ENCODE measurements at regions not wholly inside any gene's neighbourhood (a gene's known extent, or its start where the extent isn't known, plus 50 kb on each side); places are given as distances from the start of the nearest gene placed in this dataset.

- intact Hi-C loops (cut with micrococcal nuclease) = no loop called here
- CTCF ChIA-PET = no interaction called here
- no peaks in the 10 kb centered on the region for H3K27me3 ChIP-seq (ENCODE audit: insufficient read depth, low read length)
- no peak for TF ChIP-seq SIN3A (IDR thresholded peaks at IDR 0.05; ENCODE audit: low read depth)
- TF ChIP-seq SRF (IDR thresholded peaks at IDR 0.05; ENCODE audit: low read depth) = no peak
- TF ChIP-seq ZFX (IDR thresholded peaks at IDR 0.05) = no peak
- TF ChIP-seq CEBPB (IDR thresholded peaks at IDR 0.05; ENCODE audit: low read depth) = no peak
- H4K20me1 ChIP-seq (ENCODE audit: insufficient read depth) = no peaks in the 10 kb centered on the region
- H3K4me3 ChIP-seq (replicated peaks in 1 of 2; ENCODE audit: low read depth in 1 of 2, low read length in 2 of 2) = no peak overlapping the region
- H3K4me1 ChIP-seq (ENCODE audit: control insufficient read depth in 1 of 2, insufficient read depth in 2 of 2, low read length in 2 of 2) = no peaks in the 10 kb centered on the region
- no peaks in the 10 kb centered on the region for H3K9me3 ChIP-seq (ENCODE audit: control insufficient read depth in 1 of 2, insufficient read depth in 1 of 2, low read depth in 1 of 2, low read length in 2 of 2)
- H3K9me2 ChIP-seq (ENCODE audit: insufficient read depth) = no peaks in the 10 kb centered on the region
- no peak for DNase-seq (ENCODE audit: low read depth, low spot score)
- no TSS peak for BruUV-seq (replicated peaks)
- ATAC-seq = no peak
- no peaks in the 10 kb centered on the region for H3K36me3 ChIP-seq (ENCODE audit: control insufficient read depth in 1 of 2, insufficient read depth in 2 of 2, low read length in 2 of 2)
- RAD21 ChIA-PET (ENCODE audit: low non-redundant PET in 1 of 2, low total read pairs in 2 of 2, uncharacterized antibody in 2 of 2, unreplicated experiment in 2 of 2) = no interaction called here
- H3K27ac ChIP-seq (ENCODE audit: low read depth, low read length) = no peak overlapping the region
- H2AFZ ChIP-seq (ENCODE audit: low read depth, low read length, poor library complexity, severe bottlenecking) = no peak overlapping the region
- POLR2A ChIA-PET = no interaction called here
- no peaks in the 10 kb centered on the region for H3K79me2 ChIP-seq (ENCODE audit: insufficient read depth, low read length)
- H3K9ac ChIP-seq (ENCODE audit: low read length) = no peak overlapping the region
- no peak overlapping the region for H3K4me2 ChIP-seq (ENCODE audit: low read length)
Measured at GRCh38 chr6:106805771-106806170, 168.8 kb downstream of the CD24 start.

DNA sequence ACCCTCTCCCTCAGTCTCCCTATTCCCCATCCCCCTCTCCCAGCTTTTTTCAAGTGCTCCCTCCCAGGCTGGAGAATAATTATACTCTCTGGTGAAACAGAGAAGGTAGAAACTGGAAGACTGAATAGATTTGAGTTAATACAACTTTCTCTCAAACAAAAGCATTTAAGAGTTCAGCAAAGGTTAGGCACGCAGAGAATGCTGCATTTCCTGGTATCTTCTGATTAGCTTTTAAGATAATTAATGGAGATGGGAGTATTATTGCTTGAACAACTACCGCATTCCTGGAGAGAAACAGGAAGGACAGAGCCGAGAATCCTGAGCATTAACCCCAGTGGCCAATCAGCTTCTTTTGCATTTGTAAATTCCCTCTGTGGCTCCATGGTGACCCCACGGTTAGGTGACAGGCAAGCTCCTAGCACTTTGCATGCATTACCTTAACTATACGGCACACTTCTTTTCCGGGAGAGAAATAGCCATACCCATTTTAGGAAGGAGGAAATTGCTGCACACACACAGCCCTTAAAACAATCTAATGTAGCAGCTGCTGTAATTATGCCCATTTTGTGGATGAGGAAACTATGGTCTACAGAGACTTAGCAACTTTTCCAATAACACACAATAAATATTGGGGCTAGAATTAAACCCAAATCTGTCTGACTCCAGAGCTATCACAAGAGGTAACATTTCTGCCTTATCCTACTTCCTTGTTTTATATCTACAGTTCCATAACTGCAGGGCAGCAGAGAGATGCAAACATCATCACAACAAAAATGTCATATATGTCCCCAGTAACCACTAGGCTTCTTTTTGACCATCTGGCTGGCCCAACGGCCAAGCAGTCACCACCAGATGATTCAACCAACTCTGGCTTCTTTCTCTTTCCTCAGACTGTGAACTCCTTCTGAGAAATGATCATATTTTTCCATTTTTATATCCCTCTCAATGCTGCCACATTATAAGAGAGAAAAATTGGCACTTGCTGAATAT, 169.9 kb downstream of the CD24 start:
- Histone ChIP-seq H3K9me2 (ENCODE audit: insufficient read depth) (no peaks in the 10 kb centered on the region), H3K79me2 (ENCODE audit: insufficient read depth, low read length) (no peaks in the 10 kb centered on the region), H3K27ac (ENCODE audit: low read depth, low read length) (no peak overlapping the region), H4K20me1 (ENCODE audit: insufficient read depth) (no peaks in the 10 kb centered on the region), H3K27me3 (ENCODE audit: insufficient read depth, low read length) (no peaks in the 10 kb centered on the region), H3K9ac (ENCODE audit: low read length) (no peak overlapping the region), H3K4me2 (ENCODE audit: low read length) (no peak overlapping the region), H2AFZ (ENCODE audit: low read depth, low read length, poor library complexity, severe bottlenecking) (no peak overlapping the region), H3K4me3 (replicated peaks in 1 of 2; ENCODE audit: low read depth in 1 of 2, low read length in 2 of 2) (no peak overlapping the region), H3K9me3 (ENCODE audit: control insufficient read depth in 1 of 2, insufficient read depth in 1 of 2, low read depth in 1 of 2, low read length in 2 of 2) (no peaks in the 10 kb centered on the region), H3K36me3 (ENCODE audit: control insufficient read depth in 1 of 2, insufficient read depth in 2 of 2, low read length in 2 of 2) (no peaks in the 10 kb centered on the region), H3K4me1 (ENCODE audit: control insufficient read depth in 1 of 2, insufficient read depth in 2 of 2, low read length in 2 of 2) (no peaks in the 10 kb centered on the region)
- BruUV-seq (replicated peaks) = no TSS peak
- CTCF ChIA-PET = interaction anchor here (1.0 kb wide), 1 partner anchor 175 kb away, joined by 3 read pairs; no protein-coding TSS in a partner anchor
- ATAC-seq = no peak
- POLR2A ChIA-PET = no interaction called here
- intact Hi-C loops (cut with micrococcal nuclease) = no loop called here
- DNase-seq (ENCODE audit: low read depth, low spot score) = no peak
- RAD21 ChIA-PET (ENCODE audit: low non-redundant PET in 1 of 2, low total read pairs in 2 of 2, uncharacterized antibody in 2 of 2, unreplicated experiment in 2 of 2) = no interaction called here
- no peak for TF ChIP-seq POLR2AphosphoS5 (IDR thresholded peaks at IDR 0.05; ENCODE audit: low read depth, low read length)
- no peak for TF ChIP-seq ZNF274 (IDR thresholded peaks at IDR 0.05; ENCODE audit: low read depth, low read length)
- no peak for TF ChIP-seq FOSL1 (IDR thresholded peaks at IDR 0.05; ENCODE audit: low read depth)
- TF ChIP-seq YY1 (IDR thresholded peaks at IDR 0.05; ENCODE audit: extremely low read depth, insufficient replicate concordance, low read depth, low read length) = no peak
- TF ChIP-seq, protein P1, sequence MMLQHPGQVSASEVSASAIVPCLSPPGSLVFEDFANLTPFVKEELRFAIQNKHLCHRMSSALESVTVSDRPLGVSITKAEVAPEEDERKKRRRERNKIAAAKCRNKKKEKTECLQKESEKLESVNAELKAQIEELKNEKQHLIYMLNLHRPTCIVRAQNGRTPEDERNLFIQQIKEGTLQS (IDR thresholded peaks at IDR 0.05) = no peak
- no peak for TF ChIP-seq ZFX (IDR thresholded peaks at IDR 0.05)
- no peak for TF ChIP-seq POLR2A (IDR thresholded peaks at IDR 0.05; ENCODE audit: borderline replicate concordance, extremely low read depth, insufficient read depth, insufficient read length)
- no peak for TF ChIP-seq SIN3A (IDR thresholded peaks at IDR 0.05; ENCODE audit: low read depth)
- TF ChIP-seq, protein P2, sequence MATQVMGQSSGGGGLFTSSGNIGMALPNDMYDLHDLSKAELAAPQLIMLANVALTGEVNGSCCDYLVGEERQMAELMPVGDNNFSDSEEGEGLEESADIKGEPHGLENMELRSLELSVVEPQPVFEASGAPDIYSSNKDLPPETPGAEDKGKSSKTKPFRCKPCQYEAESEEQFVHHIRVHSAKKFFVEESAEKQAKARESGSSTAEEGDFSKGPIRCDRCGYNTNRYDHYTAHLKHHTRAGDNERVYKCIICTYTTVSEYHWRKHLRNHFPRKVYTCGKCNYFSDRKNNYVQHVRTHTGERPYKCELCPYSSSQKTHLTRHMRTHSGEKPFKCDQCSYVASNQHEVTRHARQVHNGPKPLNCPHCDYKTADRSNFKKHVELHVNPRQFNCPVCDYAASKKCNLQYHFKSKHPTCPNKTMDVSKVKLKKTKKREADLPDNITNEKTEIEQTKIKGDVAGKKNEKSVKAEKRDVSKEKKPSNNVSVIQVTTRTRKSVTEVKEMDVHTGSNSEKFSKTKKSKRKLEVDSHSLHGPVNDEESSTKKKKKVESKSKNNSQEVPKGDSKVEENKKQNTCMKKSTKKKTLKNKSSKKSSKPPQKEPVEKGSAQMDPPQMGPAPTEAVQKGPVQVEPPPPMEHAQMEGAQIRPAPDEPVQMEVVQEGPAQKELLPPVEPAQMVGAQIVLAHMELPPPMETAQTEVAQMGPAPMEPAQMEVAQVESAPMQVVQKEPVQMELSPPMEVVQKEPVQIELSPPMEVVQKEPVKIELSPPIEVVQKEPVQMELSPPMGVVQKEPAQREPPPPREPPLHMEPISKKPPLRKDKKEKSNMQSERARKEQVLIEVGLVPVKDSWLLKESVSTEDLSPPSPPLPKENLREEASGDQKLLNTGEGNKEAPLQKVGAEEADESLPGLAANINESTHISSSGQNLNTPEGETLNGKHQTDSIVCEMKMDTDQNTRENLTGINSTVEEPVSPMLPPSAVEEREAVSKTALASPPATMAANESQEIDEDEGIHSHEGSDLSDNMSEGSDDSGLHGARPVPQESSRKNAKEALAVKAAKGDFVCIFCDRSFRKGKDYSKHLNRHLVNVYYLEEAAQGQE (IDR thresholded peaks at IDR 0.05; ENCODE audit: low read depth) = no peak
- TF ChIP-seq ELF1 (IDR thresholded peaks at IDR 0.05; ENCODE audit: borderline replicate concordance, low read depth) = no peak
- no peak for TF ChIP-seq ZBTB33 (IDR thresholded peaks at IDR 0.05; ENCODE audit: extremely low read depth, insufficient replicate concordance, low read length)
- no peak for TF ChIP-seq SP1 (IDR thresholded peaks at IDR 0.05; ENCODE audit: low read depth)
